ENCODE measurements at regions not wholly inside any gene's neighbourhood (a gene's known extent, or its start where the extent isn't known, plus 50 kb on each side); places are given as distances from the start of the nearest gene placed in this dataset.

- TF ChIP-seq POLR2A (IDR thresholded peaks at IDR 0.05; ENCODE audit: low read depth, low read length) (no peak), TAF1 (IDR thresholded peaks at IDR 0.05; ENCODE audit: borderline replicate concordance, low read depth, low read length) (no peak), POLR2AphosphoS5 (IDR thresholded peaks at IDR 0.05; ENCODE audit: low read depth, low read length) (no peak)
These were observed 172.4 kb downstream of the LRATD1 start for GRCh38 chr2:14804902-14805301.

All from GM12892 (cell line).